ENCODE measurements at regions not wholly inside any gene's neighbourhood (a gene's known extent, or its start where the extent isn't known, plus 50 kb on each side); places are given as distances from the start of the nearest gene placed in this dataset.

- no peak for ATAC-seq
- TF ChIP-seq CSDC2 (CRISPR knock-in tag; IDR thresholded peaks at IDR 0.05) (no peak), PPARA (CRISPR knock-in tag; IDR thresholded peaks at IDR 0.05; ENCODE audit: borderline replicate concordance) (no peak), ZNF8 (CRISPR knock-in tag; IDR thresholded peaks at IDR 0.05) (no peak), RARB (CRISPR knock-in tag; IDR thresholded peaks at IDR 0.05) (no peak), BACH2 (CRISPR knock-in tag; IDR thresholded peaks at IDR 0.05; ENCODE audit: borderline replicate concordance) (no peak), ZNF70 (CRISPR knock-in tag; IDR thresholded peaks at IDR 0.05) (no peak)
- TF ChIP-seq, protein P1, sequence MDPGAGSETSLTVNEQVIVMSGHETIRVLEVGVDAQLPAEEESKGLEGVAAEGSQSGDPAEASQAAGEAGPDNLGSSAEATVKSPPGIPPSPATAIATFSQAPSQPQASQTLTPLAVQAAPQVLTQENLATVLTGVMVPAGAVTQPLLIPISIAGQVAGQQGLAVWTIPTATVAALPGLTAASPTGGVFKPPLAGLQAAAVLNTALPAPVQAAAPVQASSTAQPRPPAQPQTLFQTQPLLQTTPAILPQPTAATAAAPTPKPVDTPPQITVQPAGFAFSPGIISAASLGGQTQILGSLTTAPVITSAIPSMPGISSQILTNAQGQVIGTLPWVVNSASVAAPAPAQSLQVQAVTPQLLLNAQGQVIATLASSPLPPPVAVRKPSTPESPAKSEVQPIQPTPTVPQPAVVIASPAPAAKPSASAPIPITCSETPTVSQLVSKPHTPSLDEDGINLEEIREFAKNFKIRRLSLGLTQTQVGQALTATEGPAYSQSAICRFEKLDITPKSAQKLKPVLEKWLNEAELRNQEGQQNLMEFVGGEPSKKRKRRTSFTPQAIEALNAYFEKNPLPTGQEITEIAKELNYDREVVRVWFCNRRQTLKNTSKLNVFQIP (CRISPR knock-in tag; IDR thresholded peaks at IDR 0.05; ENCODE audit: borderline replicate concordance, low read depth) = no peak
- TF ChIP-seq, protein P2, sequence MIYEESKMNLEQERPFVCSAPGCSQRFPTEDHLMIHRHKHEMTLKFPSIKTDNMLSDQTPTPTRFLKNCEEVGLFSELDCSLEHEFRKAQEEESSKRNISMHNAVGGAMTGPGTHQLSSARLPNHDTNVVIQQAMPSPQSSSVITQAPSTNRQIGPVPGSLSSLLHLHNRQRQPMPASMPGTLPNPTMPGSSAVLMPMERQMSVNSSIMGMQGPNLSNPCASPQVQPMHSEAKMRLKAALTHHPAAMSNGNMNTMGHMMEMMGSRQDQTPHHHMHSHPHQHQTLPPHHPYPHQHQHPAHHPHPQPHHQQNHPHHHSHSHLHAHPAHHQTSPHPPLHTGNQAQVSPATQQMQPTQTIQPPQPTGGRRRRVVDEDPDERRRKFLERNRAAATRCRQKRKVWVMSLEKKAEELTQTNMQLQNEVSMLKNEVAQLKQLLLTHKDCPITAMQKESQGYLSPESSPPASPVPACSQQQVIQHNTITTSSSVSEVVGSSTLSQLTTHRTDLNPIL (CRISPR knock-in tag; IDR thresholded peaks at IDR 0.05; ENCODE audit: low read depth) = no peak
These were observed 439.9 kb upstream of the TGFBR2 start for GRCh38 chr3:30166535-30166934.

- no peak for ATAC-seq
- TF ChIP-seq ZC3H10 (CRISPR knock-in tag; IDR thresholded peaks at IDR 0.05) = no peak
- no peak for TF ChIP-seq CSDC2 (CRISPR knock-in tag; IDR thresholded peaks at IDR 0.05)
These were observed 438.8 kb upstream of the TGFBR2 start for GRCh38 chr3:30167541-30168011.

- peak; percentile 79 for TF ChIP-seq ISL1 (CRISPR knock-in tag; IDR thresholded peaks at IDR 0.05)
- TF ChIP-seq CSDC2 (CRISPR knock-in tag; IDR thresholded peaks at IDR 0.05) = no peak
- TF ChIP-seq PATZ1 (CRISPR knock-in tag; IDR thresholded peaks at IDR 0.05; ENCODE audit: borderline replicate concordance) = no peak
- no peak for ATAC-seq
These were observed 436.9 kb upstream of the TGFBR2 start for GRCh38 chr3:30169487-30169886.

GRCh38 chr3:30170681-30171438 is 435.5 kb upstream of the TGFBR2 start:
- TF ChIP-seq ZNF70 (CRISPR knock-in tag; IDR thresholded peaks at IDR 0.05) (no peak), SNAI2 (CRISPR knock-in tag; IDR thresholded peaks at IDR 0.05) (no peak), ARNTL (CRISPR knock-in tag; IDR thresholded peaks at IDR 0.05; ENCODE audit: borderline replicate concordance, low read depth) (no peak), ZNF565 (CRISPR knock-in tag; conservative IDR thresholded peaks at IDR 0.05; ENCODE audit: low read depth) (no peak), TCF4 (CRISPR knock-in tag; IDR thresholded peaks at IDR 0.05; ENCODE audit: borderline replicate concordance) (no peak), ZC3H10 (CRISPR knock-in tag; IDR thresholded peaks at IDR 0.05) (no peak), PATZ1 (CRISPR knock-in tag; IDR thresholded peaks at IDR 0.05; ENCODE audit: borderline replicate concordance) (no peak), ZNF8 (CRISPR knock-in tag; IDR thresholded peaks at IDR 0.05) (no peak), BACH2 (CRISPR knock-in tag; IDR thresholded peaks at IDR 0.05; ENCODE audit: borderline replicate concordance) (no peak), OSR1 (CRISPR knock-in tag; IDR thresholded peaks at IDR 0.05) (no peak), ESRRG (CRISPR knock-in tag; IDR thresholded peaks at IDR 0.05) (no peak), GLIS3 (CRISPR knock-in tag; IDR thresholded peaks at IDR 0.05) (no peak), ISL1 (CRISPR knock-in tag; IDR thresholded peaks at IDR 0.05) (no peak)
- TF ChIP-seq, protein P3, sequence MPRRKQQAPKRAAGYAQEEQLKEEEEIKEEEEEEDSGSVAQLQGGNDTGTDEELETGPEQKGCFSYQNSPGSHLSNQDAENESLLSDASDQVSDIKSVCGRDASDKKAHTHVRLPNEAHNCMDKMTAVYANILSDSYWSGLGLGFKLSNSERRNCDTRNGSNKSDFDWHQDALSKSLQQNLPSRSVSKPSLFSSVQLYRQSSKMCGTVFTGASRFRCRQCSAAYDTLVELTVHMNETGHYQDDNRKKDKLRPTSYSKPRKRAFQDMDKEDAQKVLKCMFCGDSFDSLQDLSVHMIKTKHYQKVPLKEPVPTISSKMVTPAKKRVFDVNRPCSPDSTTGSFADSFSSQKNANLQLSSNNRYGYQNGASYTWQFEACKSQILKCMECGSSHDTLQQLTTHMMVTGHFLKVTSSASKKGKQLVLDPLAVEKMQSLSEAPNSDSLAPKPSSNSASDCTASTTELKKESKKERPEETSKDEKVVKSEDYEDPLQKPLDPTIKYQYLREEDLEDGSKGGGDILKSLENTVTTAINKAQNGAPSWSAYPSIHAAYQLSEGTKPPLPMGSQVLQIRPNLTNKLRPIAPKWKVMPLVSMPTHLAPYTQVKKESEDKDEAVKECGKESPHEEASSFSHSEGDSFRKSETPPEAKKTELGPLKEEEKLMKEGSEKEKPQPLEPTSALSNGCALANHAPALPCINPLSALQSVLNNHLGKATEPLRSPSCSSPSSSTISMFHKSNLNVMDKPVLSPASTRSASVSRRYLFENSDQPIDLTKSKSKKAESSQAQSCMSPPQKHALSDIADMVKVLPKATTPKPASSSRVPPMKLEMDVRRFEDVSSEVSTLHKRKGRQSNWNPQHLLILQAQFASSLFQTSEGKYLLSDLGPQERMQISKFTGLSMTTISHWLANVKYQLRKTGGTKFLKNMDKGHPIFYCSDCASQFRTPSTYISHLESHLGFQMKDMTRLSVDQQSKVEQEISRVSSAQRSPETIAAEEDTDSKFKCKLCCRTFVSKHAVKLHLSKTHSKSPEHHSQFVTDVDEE (CRISPR knock-in tag; IDR thresholded peaks at IDR 0.05) = no peak
- ATAC-seq = no peak

All from SK-N-SH treated with all-trans-retinoic acid at 6 μM for 48 hours (cell line).